ENCODE measurements at regions not wholly inside any gene's neighbourhood (a gene's known extent, or its start where the extent isn't known, plus 50 kb on each side); places are given as distances from the start of the nearest gene placed in this dataset.
"Not testable (repeated sequence)": the region's sequence is repeated elsewhere in the genome, so short reads cannot be mapped to it uniquely, and the experiment has no call there.

- DNase-seq (ENCODE audit: low read depth), result no peak
These were observed 1242.6 kb downstream of the DIAPH3 start for GRCh38 chr13:58921129-58921528.

GRCh38 chr13:58926858-58927257, 1236.9 kb downstream of the DIAPH3 start:
- DNase-seq (ENCODE audit: low read depth), result no peak

- DNase-seq (ENCODE audit: low read depth), result no peak
These were observed 1230.3 kb downstream of the DIAPH3 start for GRCh38 chr13:58933475-58933874.

GRCh38 chr13:58935689-58936088, 1228.0 kb downstream of the DIAPH3 start:
- no peak for DNase-seq (ENCODE audit: low read depth)

- DNase-seq (ENCODE audit: low read depth), result no peak
These were observed 1217.5 kb downstream of the DIAPH3 start for GRCh38 chr13:58946274-58946673.

- no peak for DNase-seq (ENCODE audit: low read depth)
These were observed 1214.1 kb downstream of the DIAPH3 start for GRCh38 chr13:58949646-58950045.

GRCh38 chr13:58950911-58951310, 1212.8 kb downstream of the DIAPH3 start:
- no peak for DNase-seq (ENCODE audit: low read depth)

- no peak for DNase-seq (ENCODE audit: low read depth)
These were observed 1210.1 kb downstream of the DIAPH3 start for GRCh38 chr13:58953638-58954037.

- no peak for DNase-seq (ENCODE audit: low read depth)
These were observed 1208.0 kb downstream of the DIAPH3 start for GRCh38 chr13:58955546-58956385.

GRCh38 chr13:58958097-58958496, 1205.6 kb downstream of the DIAPH3 start:
- not testable (repeated sequence) for DNase-seq (ENCODE audit: low read depth)

GRCh38 chr13:58960888-58961287, 1202.8 kb downstream of the DIAPH3 start:
- no peak for DNase-seq (ENCODE audit: low read depth)

- DNase-seq (ENCODE audit: low read depth), result no peak
These were observed 1200.4 kb downstream of the DIAPH3 start for GRCh38 chr13:58963321-58963720.

- DNase-seq (ENCODE audit: low read depth), result no peak
These were observed 1199.7 kb downstream of the DIAPH3 start for GRCh38 chr13:58964048-58964447.

- no peak for DNase-seq (ENCODE audit: low read depth)
These were observed 1186.6 kb downstream of the DIAPH3 start for GRCh38 chr13:58977085-58977484.

- DNase-seq (ENCODE audit: low read depth), result no peak
These were observed 1185.4 kb downstream of the DIAPH3 start for GRCh38 chr13:58978331-58978730.

GRCh38 chr13:58979851-58980250, 1183.9 kb downstream of the DIAPH3 start:
- no peak for DNase-seq (ENCODE audit: low read depth)

GRCh38 chr13:58985845-58986244, 1177.9 kb downstream of the DIAPH3 start:
- no peak for DNase-seq (ENCODE audit: low read depth)

GRCh38 chr13:58989556-58989955, 1174.2 kb downstream of the DIAPH3 start:
- DNase-seq (ENCODE audit: low read depth), result no peak

- DNase-seq (ENCODE audit: low read depth), result no peak
These were observed 1171.8 kb downstream of the DIAPH3 start for GRCh38 chr13:58991826-58992477.

- no peak for DNase-seq (ENCODE audit: low read depth)
These were observed 1171.2 kb downstream of the DIAPH3 start for GRCh38 chr13:58992478-58993042.

- no peak for DNase-seq (ENCODE audit: low read depth)
These were observed 1169.7 kb downstream of the DIAPH3 start for GRCh38 chr13:58994077-58994476.

- DNase-seq (ENCODE audit: low read depth), result no peak
These were observed 1169.0 kb downstream of the DIAPH3 start for GRCh38 chr13:58994777-58995176.

- no peak for DNase-seq (ENCODE audit: low read depth)
These were observed 1165.0 kb downstream of the DIAPH3 start for GRCh38 chr13:58998716-58999115.
